ENCODE measurements at regions not wholly inside any gene's neighbourhood (a gene's known extent, or its start where the extent isn't known, plus 50 kb on each side); places are given as distances from the start of the nearest gene placed in this dataset.

DNA sequence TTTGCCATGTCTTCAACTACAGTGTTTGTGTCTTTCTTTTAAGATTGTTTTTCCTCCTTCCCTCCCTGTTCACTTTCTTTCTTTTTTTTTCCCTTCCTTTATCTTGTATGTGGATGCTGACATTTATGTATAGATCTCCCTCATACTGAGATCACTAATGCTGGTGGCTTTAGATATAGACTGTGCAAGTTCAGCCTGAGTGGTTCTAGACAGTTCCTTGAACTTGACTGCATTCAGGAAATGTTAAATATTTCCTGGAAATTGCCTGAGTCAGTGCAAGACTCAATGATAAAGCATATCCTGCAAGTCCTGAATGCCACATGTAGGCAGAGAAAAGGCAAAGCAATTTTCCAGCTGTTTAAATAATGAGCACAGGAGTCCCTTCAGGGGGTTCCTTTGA is 182.5 kb upstream of the NR3C1 start:
- in situ Hi-C loops (cut with HindIII; ENCODE audit: low pct_unique_long_range_greater_than_20kb, low sequenced_read_pairs), result no loop called here
- no peak overlapping the region for H3K27ac ChIP-seq (ENCODE audit: low read length)
- CTCF ChIA-PET, result no interaction called here

DNA sequence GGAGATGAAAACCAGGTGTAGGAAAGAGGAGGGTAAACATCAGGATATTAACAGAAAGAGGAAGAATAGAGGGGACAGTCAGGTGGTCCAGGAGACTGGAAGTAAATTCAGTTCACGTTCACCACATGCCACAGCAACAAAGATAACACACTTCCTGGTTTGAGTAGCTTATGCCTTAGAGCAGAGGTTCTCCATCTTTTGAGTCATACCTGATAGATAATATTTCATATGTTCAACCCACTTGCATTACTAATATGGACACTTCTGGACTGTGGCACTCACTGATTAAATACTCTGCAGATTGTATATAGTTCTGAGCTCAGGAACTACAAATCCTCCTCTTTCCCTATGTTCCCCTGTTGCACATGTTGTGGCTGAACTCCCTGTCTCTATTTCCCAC is 179.9 kb upstream of the NR3C1 start:
- Histone ChIP-seq H3K27me3 (ENCODE audit: control insufficient read depth, insufficient read depth, low read length) (no peaks in the 10 kb centered on the region), H3K36me3 (ENCODE audit: control insufficient read depth, insufficient read depth, low read length) (no peaks in the 10 kb centered on the region), H3K4me1 (ENCODE audit: control insufficient read depth, insufficient read depth, low read length) (no peaks in the 10 kb centered on the region), H3K9me3 (ENCODE audit: control insufficient read depth, insufficient read depth, low read depth, low read length) (no peaks in the 10 kb centered on the region), H3K27ac (ENCODE audit: low read length) (no peak overlapping the region), H3K4me3 (ENCODE audit: low read depth in 2 of 2, low read length in 2 of 2) (no peak overlapping the region)
- no peak for ATAC-seq
- intact Hi-C loops (cut with micrococcal nuclease; ENCODE audit: unreplicated experiment), result no loop called here
- no peak for TF ChIP-seq POLR2AphosphoS5 (IDR thresholded peaks at IDR 0.05; ENCODE audit: low read depth, low read length)
- ChIA-PET CTCF (no interaction called here), POLR2A (no interaction called here)
- in situ Hi-C loops (cut with HindIII; ENCODE audit: low pct_unique_long_range_greater_than_20kb, low sequenced_read_pairs), result no loop called here
- DNase-seq (ENCODE audit: low read depth, low spot score), result no peak
- no TSS peak for BruUV-seq (replicated peaks)

More for the DNA sequence above, 182.5 kb upstream of the NR3C1 start:
- no TSS peak for BruUV-seq (replicated peaks)
- ATAC-seq, result no peak
- DNase-seq (ENCODE audit: low read depth, low spot score), result no peak
- POLR2A ChIA-PET, result no interaction called here
- no peaks in the 10 kb centered on the region for H3K9me3 ChIP-seq (ENCODE audit: control insufficient read depth, insufficient read depth, low read depth, low read length)
- H3K4me3 ChIP-seq (ENCODE audit: low read depth in 2 of 2, low read length in 2 of 2), result no peak overlapping the region
- H3K4me1 ChIP-seq (ENCODE audit: control insufficient read depth, insufficient read depth, low read length), result no peaks in the 10 kb centered on the region
- TF ChIP-seq, protein P1, sequence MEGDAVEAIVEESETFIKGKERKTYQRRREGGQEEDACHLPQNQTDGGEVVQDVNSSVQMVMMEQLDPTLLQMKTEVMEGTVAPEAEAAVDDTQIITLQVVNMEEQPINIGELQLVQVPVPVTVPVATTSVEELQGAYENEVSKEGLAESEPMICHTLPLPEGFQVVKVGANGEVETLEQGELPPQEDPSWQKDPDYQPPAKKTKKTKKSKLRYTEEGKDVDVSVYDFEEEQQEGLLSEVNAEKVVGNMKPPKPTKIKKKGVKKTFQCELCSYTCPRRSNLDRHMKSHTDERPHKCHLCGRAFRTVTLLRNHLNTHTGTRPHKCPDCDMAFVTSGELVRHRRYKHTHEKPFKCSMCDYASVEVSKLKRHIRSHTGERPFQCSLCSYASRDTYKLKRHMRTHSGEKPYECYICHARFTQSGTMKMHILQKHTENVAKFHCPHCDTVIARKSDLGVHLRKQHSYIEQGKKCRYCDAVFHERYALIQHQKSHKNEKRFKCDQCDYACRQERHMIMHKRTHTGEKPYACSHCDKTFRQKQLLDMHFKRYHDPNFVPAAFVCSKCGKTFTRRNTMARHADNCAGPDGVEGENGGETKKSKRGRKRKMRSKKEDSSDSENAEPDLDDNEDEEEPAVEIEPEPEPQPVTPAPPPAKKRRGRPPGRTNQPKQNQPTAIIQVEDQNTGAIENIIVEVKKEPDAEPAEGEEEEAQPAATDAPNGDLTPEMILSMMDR (IDR thresholded peaks at IDR 0.05), result no peak
- TF ChIP-seq SIN3A (IDR thresholded peaks at IDR 0.05; ENCODE audit: borderline replicate concordance, insufficient read depth, low read depth, low read length) (no peak), POLR2AphosphoS5 (IDR thresholded peaks at IDR 0.05; ENCODE audit: low read depth, low read length) (no peak), TCF7L2 (IDR thresholded peaks at IDR 0.05; ENCODE audit: low read depth, low read length) (no peak)
- TF ChIP-seq, protein P2, sequence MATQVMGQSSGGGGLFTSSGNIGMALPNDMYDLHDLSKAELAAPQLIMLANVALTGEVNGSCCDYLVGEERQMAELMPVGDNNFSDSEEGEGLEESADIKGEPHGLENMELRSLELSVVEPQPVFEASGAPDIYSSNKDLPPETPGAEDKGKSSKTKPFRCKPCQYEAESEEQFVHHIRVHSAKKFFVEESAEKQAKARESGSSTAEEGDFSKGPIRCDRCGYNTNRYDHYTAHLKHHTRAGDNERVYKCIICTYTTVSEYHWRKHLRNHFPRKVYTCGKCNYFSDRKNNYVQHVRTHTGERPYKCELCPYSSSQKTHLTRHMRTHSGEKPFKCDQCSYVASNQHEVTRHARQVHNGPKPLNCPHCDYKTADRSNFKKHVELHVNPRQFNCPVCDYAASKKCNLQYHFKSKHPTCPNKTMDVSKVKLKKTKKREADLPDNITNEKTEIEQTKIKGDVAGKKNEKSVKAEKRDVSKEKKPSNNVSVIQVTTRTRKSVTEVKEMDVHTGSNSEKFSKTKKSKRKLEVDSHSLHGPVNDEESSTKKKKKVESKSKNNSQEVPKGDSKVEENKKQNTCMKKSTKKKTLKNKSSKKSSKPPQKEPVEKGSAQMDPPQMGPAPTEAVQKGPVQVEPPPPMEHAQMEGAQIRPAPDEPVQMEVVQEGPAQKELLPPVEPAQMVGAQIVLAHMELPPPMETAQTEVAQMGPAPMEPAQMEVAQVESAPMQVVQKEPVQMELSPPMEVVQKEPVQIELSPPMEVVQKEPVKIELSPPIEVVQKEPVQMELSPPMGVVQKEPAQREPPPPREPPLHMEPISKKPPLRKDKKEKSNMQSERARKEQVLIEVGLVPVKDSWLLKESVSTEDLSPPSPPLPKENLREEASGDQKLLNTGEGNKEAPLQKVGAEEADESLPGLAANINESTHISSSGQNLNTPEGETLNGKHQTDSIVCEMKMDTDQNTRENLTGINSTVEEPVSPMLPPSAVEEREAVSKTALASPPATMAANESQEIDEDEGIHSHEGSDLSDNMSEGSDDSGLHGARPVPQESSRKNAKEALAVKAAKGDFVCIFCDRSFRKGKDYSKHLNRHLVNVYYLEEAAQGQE (IDR thresholded peaks at IDR 0.05; ENCODE audit: insufficient read depth in 1 of 2, low read depth in 2 of 2, low read length in 1 of 2), result no peak
- H3K27me3 ChIP-seq (ENCODE audit: control insufficient read depth, insufficient read depth, low read length), result no peaks in the 10 kb centered on the region
- no peaks in the 10 kb centered on the region for H3K36me3 ChIP-seq (ENCODE audit: control insufficient read depth, insufficient read depth, low read length)
- intact Hi-C loops (cut with micrococcal nuclease; ENCODE audit: unreplicated experiment), result no loop called here

DNA sequence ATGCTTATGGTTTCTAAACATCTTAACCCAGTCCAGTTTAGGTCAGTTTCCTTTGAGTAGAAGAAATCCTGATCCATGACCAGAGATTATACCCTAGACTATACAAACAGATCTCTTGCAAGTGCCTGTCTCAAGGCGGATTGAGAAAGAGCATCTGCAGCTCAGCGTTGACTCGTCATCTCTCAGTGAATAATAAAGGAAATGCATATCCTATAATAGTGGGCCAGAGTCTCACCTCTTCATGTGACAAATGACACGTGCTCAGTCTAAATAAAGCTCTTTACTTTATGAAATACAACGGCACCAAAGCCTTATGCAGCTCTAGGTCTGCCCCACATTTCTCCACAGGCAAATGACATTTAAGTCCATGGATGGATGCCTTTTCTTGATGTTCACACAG is 179.4 kb upstream of the NR3C1 start:
- Histone ChIP-seq H3K36me3 (ENCODE audit: control insufficient read depth, insufficient read depth, low read length) (no peaks in the 10 kb centered on the region), H3K27me3 (ENCODE audit: control insufficient read depth, insufficient read depth, low read length) (no peaks in the 10 kb centered on the region), H3K4me3 (ENCODE audit: low read depth in 2 of 2, low read length in 2 of 2) (no peak overlapping the region), H3K4me1 (ENCODE audit: control insufficient read depth, insufficient read depth, low read length) (no peaks in the 10 kb centered on the region), H3K9me3 (ENCODE audit: control insufficient read depth, insufficient read depth, low read depth, low read length) (no peaks in the 10 kb centered on the region), H3K27ac (ENCODE audit: low read length) (no peak overlapping the region)
- ChIA-PET CTCF (no interaction called here), POLR2A (interaction anchor here (0.6 to 0.7 kb wide), 2 partner anchors 245 to 623 kb away, joined by 3 to 13 read pairs; no protein-coding TSS in a partner anchor)
- TF ChIP-seq, protein P2 (IDR thresholded peaks at IDR 0.05; ENCODE audit: insufficient read depth in 1 of 2, low read depth in 2 of 2, low read length in 1 of 2), result no peak
- ATAC-seq, result no peak
- DNase-seq (ENCODE audit: low read depth, low spot score), result no peak
- intact Hi-C loops (cut with micrococcal nuclease; ENCODE audit: unreplicated experiment) (no loop called here), in situ Hi-C loops (cut with HindIII; ENCODE audit: low pct_unique_long_range_greater_than_20kb, low sequenced_read_pairs) (no loop called here)
- BruUV-seq (replicated peaks), result no TSS peak
